CD14-positive monocyte (primary cell): ENCODE measurements at regions not wholly inside any gene's neighbourhood (a gene's known extent, or its start where the extent isn't known, plus 50 kb on each side); places are given as distances from the start of the nearest gene placed in this dataset.

Experiments
- DNase-seq, 3 donors: peaks; one replicate each; pipeline ENCODE4 v3.0.0-alpha.2; 2011 to 2022
- H2AFZ ChIP-seq: 2 replicates; pipeline ENCODE4 v1.6.0; 2012; ENCODE audit warnings: mild to moderate bottlenecking, low read depth, low read length, inconsistent platforms; ENCODE audit not compliant: insufficient read depth, poor library complexity, severe bottlenecking
- H3K27ac ChIP-seq, 2 donors: 1 replicate in 1 of 2; 2 replicates in 1 of 2; pipeline ENCODE4 v1.5.1; 2012 to 2013; ENCODE audit warnings: low read length in 2 of 2, control low read depth in 1 of 2, inconsistent platforms in 1 of 2, low read depth in 1 of 2, mild to moderate bottlenecking in 1 of 2
- H3K27me3 ChIP-seq, 2 donors: one replicate each; pipeline versions ENCODE4 v1.6.0 to v1.6.1; 2011 to 2013; ENCODE audit warnings: low read length in 2 of 2; ENCODE audit not compliant: control insufficient read depth in 2 of 2, insufficient read depth in 2 of 2
- H3K36me3 ChIP-seq, 2 donors: replicated peaks in 1 of 2; 1 replicate in 1 of 2; 2 replicates in 1 of 2; pipeline versions ENCODE4 v1.5.1 to v1.6.1; 2012 to 2013; ENCODE audit warnings: low read length in 2 of 2, control low read depth in 1 of 2, inconsistent platforms in 1 of 2, mild to moderate bottlenecking in 1 of 2; ENCODE audit not compliant: insufficient read depth in 2 of 2, control insufficient read depth in 1 of 2
- H3K4me1 ChIP-seq, 2 donors: 1 replicate in 1 of 2; 2 replicates in 1 of 2; pipeline versions ENCODE4 v1.5.1 to v1.6.1; 2012 to 2013; ENCODE audit warnings: low read length in 2 of 2, control low read depth in 1 of 2, inconsistent platforms in 1 of 2, mild to moderate bottlenecking in 1 of 2, moderate library complexity in 1 of 2; ENCODE audit not compliant: insufficient read depth in 2 of 2, control insufficient read depth in 1 of 2
- H3K4me2 ChIP-seq: replicated peaks from 2 replicates; pipeline ENCODE3; 2012; ENCODE audit warnings: low read length, moderate library complexity, mild to moderate bottlenecking; ENCODE audit not compliant: poor library complexity, severe bottlenecking; ENCODE audit errors: extremely low read depth
- H3K4me3 ChIP-seq, 3 experiments: fragments of 200-600 bp in 1 of 3; sonication (generic) in 1 of 3; replicated peaks in 1 of 3; 1 replicate in 2 of 3; 2 replicates in 1 of 3; pipeline ENCODE4 v1.5.1; 2011 to 2013; ENCODE audit warnings: low read length in 3 of 3, mild to moderate bottlenecking in 3 of 3, control low read depth in 2 of 3, low read depth in 2 of 3, inconsistent platforms in 1 of 3, moderate library complexity in 1 of 3
- H3K79me2 ChIP-seq: 2 replicates; pipeline ENCODE4 v1.6.0; 2012; ENCODE audit warnings: mild to moderate bottlenecking, control low read depth, inconsistent platforms, low read length, moderate library complexity; ENCODE audit not compliant: insufficient read depth
- H3K9ac ChIP-seq: 2 replicates; pipeline ENCODE4 v1.6.0; 2017; ENCODE audit warnings: low read length, mild to moderate bottlenecking; ENCODE audit not compliant: insufficient read depth, poor library complexity, severe bottlenecking
- H3K9me3 ChIP-seq, 2 donors: replicated peaks in 1 of 2; 1 replicate in 1 of 2; 2 replicates in 1 of 2; pipeline versions ENCODE4 v1.5.1 to v1.6.1; 2012 to 2013; ENCODE audit warnings: low read length in 2 of 2, control low read depth in 1 of 2; ENCODE audit not compliant: control insufficient read depth in 1 of 2, insufficient read depth in 1 of 2
- H4K20me1 ChIP-seq: 2 replicates; pipeline ENCODE4 v1.6.0; 2012; ENCODE audit warnings: mild to moderate bottlenecking, low read length, control low read depth, moderate library complexity; ENCODE audit not compliant: insufficient read depth
- H3K27ac Mint-ChIP-seq, 7 donors: one replicate each; pipeline ENCODE4 v1.8.0; 2020; ENCODE audit warnings: mild to moderate bottlenecking in 7 of 7, mixed read lengths in 7 of 7, moderate library complexity in 6 of 7, inconsistent platforms in 2 of 7
- H3K27me3 Mint-ChIP-seq, 3 donors: one replicate each; pipeline ENCODE4 v1.8.0; 2021 to 2022; ENCODE audit warnings: low read depth in 3 of 3, mild to moderate bottlenecking in 3 of 3, mixed read lengths in 3 of 3, moderate library complexity in 3 of 3, inconsistent platforms in 1 of 3
- H3K36me3 Mint-ChIP-seq, 2 donors: one replicate each; pipeline ENCODE4 v1.8.0; 2020; ENCODE audit warnings: mixed read lengths in 2 of 2, inconsistent platforms in 1 of 2, mild to moderate bottlenecking in 1 of 2
- H3K4me1 Mint-ChIP-seq: one replicate; pipeline ENCODE4 v1.8.0; 2020; ENCODE audit warnings: mild to moderate bottlenecking, mixed read lengths
- H3K4me3 Mint-ChIP-seq, 2 donors: one replicate each; pipeline ENCODE4 v1.8.0; 2020; ENCODE audit warnings: mild to moderate bottlenecking in 2 of 2, mixed read lengths in 2 of 2, moderate library complexity in 1 of 2
- H3K9me3 Mint-ChIP-seq, 7 donors: one replicate each; pipeline ENCODE4 v1.8.0; 2020 to 2022; ENCODE audit warnings: mixed read lengths in 7 of 7, mild to moderate bottlenecking in 6 of 7, moderate library complexity in 6 of 7, inconsistent platforms in 2 of 7
- WGBS: methylation state at CpG from one replicate; pipeline ENCODE4 v1.1.5; 2013; ENCODE audit warnings: missing lambda C conversion rate; ENCODE audit not compliant: insufficient coverage; 5-methylcytosine and 5-hydroxymethylcytosine counted together
- intact Hi-C, 2 donors: fragments of 100-400 bp; cut with micrococcal nuclease; formaldehyde crosslinking; loops; one replicate each; pipeline versions ENCODE4 v1.15.0 to v1.15.1; 2023
- TF ChIP-seq, protein P1 (sequence below): fragments of 200-600 bp; IDR thresholded peaks from one replicate; pipeline ENCODE4 v1.8.0; 2022; ENCODE audit warnings: antibody characterized with exemption, mild to moderate bottlenecking

- Histone ChIP-seq H3K4me1 (peaks cover 29 to 37% of the 10 kb centered on the region in 2 donors), H3K36me3 (no peaks in the 10 kb centered on the region), H2AFZ (peak overlapping the region; percentile 70), H3K9ac (peak overlapping the region; percentile 52), H3K27ac (no peak overlapping the region), H3K9me3 (no peaks in the 10 kb centered on the region), H4K20me1 (no peaks in the 10 kb centered on the region), H3K27me3 (peaks cover 3 to 8% of the 10 kb centered on the region in 2 donors), H3K4me3 (peak overlapping the region in 1 of 3 experiments; percentile 50), H3K4me2 (peak overlapping the region; percentile 58), H3K79me2 (no peaks in the 10 kb centered on the region)
- H3K4me3 Mint-ChIP-seq, result peak overlapping the region; percentile 79 to 92
- TF ChIP-seq, protein P1, sequence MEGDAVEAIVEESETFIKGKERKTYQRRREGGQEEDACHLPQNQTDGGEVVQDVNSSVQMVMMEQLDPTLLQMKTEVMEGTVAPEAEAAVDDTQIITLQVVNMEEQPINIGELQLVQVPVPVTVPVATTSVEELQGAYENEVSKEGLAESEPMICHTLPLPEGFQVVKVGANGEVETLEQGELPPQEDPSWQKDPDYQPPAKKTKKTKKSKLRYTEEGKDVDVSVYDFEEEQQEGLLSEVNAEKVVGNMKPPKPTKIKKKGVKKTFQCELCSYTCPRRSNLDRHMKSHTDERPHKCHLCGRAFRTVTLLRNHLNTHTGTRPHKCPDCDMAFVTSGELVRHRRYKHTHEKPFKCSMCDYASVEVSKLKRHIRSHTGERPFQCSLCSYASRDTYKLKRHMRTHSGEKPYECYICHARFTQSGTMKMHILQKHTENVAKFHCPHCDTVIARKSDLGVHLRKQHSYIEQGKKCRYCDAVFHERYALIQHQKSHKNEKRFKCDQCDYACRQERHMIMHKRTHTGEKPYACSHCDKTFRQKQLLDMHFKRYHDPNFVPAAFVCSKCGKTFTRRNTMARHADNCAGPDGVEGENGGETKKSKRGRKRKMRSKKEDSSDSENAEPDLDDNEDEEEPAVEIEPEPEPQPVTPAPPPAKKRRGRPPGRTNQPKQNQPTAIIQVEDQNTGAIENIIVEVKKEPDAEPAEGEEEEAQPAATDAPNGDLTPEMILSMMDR, result no peak
- peak in 1 of 3 donors; percentile 26 for DNase-seq
- peaks cover 47% of the 10 kb centered on the region for H3K4me1 Mint-ChIP-seq
- intact Hi-C loops, result no loop called here
- peaks cover 0 to 3% of the 10 kb centered on the region in 2 donors for H3K36me3 Mint-ChIP-seq
- peak overlapping the region in 1 of 7 donors; percentile 68 for H3K27ac Mint-ChIP-seq
- WGBS, result 1% methylated on average over 18 of the region's 25 CpGs
- no peaks in the 10 kb centered on the region for H3K9me3 Mint-ChIP-seq
- H3K27me3 Mint-ChIP-seq, result peaks cover 15 to 27% (median 22%) of the 10 kb centered on the region in 3 donors
Observed at GRCh38 chr6:44561060-44561623, 173.6 kb downstream of the CDC5L start.

GRCh38 chr6:44561832-44562665 is 174.5 kb downstream of the CDC5L start:
- Histone ChIP-seq H3K9me3 (no peaks in the 10 kb centered on the region), H2AFZ (peak overlapping the region; percentile 52), H3K4me1 (peaks cover 29 to 38% of the 10 kb centered on the region in 2 donors), H3K79me2 (no peaks in the 10 kb centered on the region), H3K4me3 (peak overlapping the region in 1 of 3 experiments; percentile 50), H3K4me2 (peak overlapping the region; percentile 58), H3K36me3 (no peaks in the 10 kb centered on the region), H3K27me3 (peaks cover 3 to 8% of the 10 kb centered on the region in 2 donors), H3K9ac (no peak overlapping the region), H3K27ac (no peak overlapping the region), H4K20me1 (no peaks in the 10 kb centered on the region)
- Mint-ChIP-seq H3K4me1 (peaks cover 48% of the 10 kb centered on the region), H3K27me3 (peaks cover 15 to 27% (median 22%) of the 10 kb centered on the region in 3 donors), H3K4me3 (peak overlapping the region; percentile 49 to 90), H3K9me3 (no peaks in the 10 kb centered on the region), H3K27ac (no peak overlapping the region), H3K36me3 (peaks cover 0 to 3% of the 10 kb centered on the region in 2 donors)
- 10% methylated on average over 7 of the region's 8 CpGs for WGBS
- intact Hi-C loops, result no loop called here
- TF ChIP-seq, protein P1, result no peak
- DNase-seq, result peak; percentile 25 to 43 (median 37)
